WTC11 (cell line): ENCODE measurements at regions not wholly inside any gene's neighbourhood (a gene's known extent, or its start where the extent isn't known, plus 50 kb on each side); places are given as distances from the start of the nearest gene placed in this dataset.

ENCODE experiments used
- ATAC-seq: fragments of 200-7000 bp; cut with Tn5 transposase; 2 replicates; pipeline ENCODE4 v1.10.0; 2021; ENCODE audit warnings: mild to moderate bottlenecking, moderate library complexity
- CTCF ChIA-PET: fragments of 300-600 bp; sonication (Branson Sonifier 250); formaldehyde crosslinking; loops from one replicate; lab custom pipeline; 2021; ENCODE audit warnings: antibody characterized with exemption; lab: Charles Lee
- POLR2A ChIA-PET: fragments of 350-600 bp; sonication (Branson Sonifier 250); formaldehyde crosslinking; loops from one replicate; lab custom pipeline; 2021; ENCODE audit warnings: antibody characterized with exemption; lab: Charles Lee
- DNase-seq: peaks from one replicate; pipeline ENCODE4 v3.0.0; 2021; ENCODE audit warnings: low spot score
- H3K27ac Mint-ChIP-seq: 2 replicates; pipeline ENCODE4 v1.8.0; 2021; ENCODE audit warnings: mixed read lengths
- H3K27me3 Mint-ChIP-seq: 2 replicates; pipeline ENCODE4 v1.8.0; 2021; ENCODE audit warnings: low read depth, mild to moderate bottlenecking, moderate library complexity, mixed read lengths
- H3K36me3 Mint-ChIP-seq: 2 replicates; pipeline ENCODE4 v1.8.0; 2021; ENCODE audit warnings: mixed read lengths
- H3K4me1 Mint-ChIP-seq: 2 replicates; pipeline ENCODE4 v1.8.0; 2022; ENCODE audit warnings: mixed read lengths
- H3K4me3 Mint-ChIP-seq: 2 replicates; pipeline ENCODE4 v1.8.0; 2021; ENCODE audit warnings: mild to moderate bottlenecking, moderate library complexity, mixed read lengths
- H3K9me3 Mint-ChIP-seq: 2 replicates; pipeline ENCODE4 v1.8.0; 2021; ENCODE audit warnings: mixed read lengths
- ATF1 ChIP-seq: sonication (generic); formaldehyde crosslinking; IDR thresholded peaks from 2 replicates; pipeline ENCODE4 v1.8.1; 2023; ENCODE audit warnings: mild to moderate bottlenecking, moderate library complexity, missing genetic modification reagents
- CBFB ChIP-seq: sonication (generic); formaldehyde crosslinking; IDR thresholded peaks from 2 replicates; pipeline ENCODE4 v1.8.1; 2022; ENCODE audit warnings: mild to moderate bottlenecking, low read depth, missing genetic modification reagents
- CTCF ChIP-seq: fragments of 200-600 bp; IDR thresholded peaks from 2 replicates; pipeline ENCODE4 v1.8.0; 2022; ENCODE audit warnings: antibody characterized with exemption
- ERG ChIP-seq: fragments of 250-450 bp; sonication (Bioruptor Pico); IDR thresholded peaks from 2 replicates; pipeline ENCODE4 v1.8.0; 2021; ENCODE audit warnings: mild to moderate bottlenecking
- GABPB1 ChIP-seq: sonication (generic); formaldehyde crosslinking; IDR thresholded peaks from 2 replicates; pipeline ENCODE4 v1.8.1; 2023; ENCODE audit warnings: mild to moderate bottlenecking, missing genetic modification reagents
- HMGA2 ChIP-seq: fragments of 250-450 bp; sonication (Bioruptor Pico); IDR thresholded peaks from 2 replicates; pipeline ENCODE4 v1.4.0; 2021; ENCODE audit warnings: mild to moderate bottlenecking, moderate library complexity
- MAX ChIP-seq: sonication (generic); formaldehyde crosslinking; IDR thresholded peaks from 2 replicates; pipeline ENCODE4 v1.8.0; 2022; ENCODE audit warnings: mild to moderate bottlenecking, missing genetic modification reagents
- MLX ChIP-seq: sonication (generic); formaldehyde crosslinking; IDR thresholded peaks from 2 replicates; pipeline ENCODE4 v1.8.1; 2023; ENCODE audit warnings: mild to moderate bottlenecking, missing genetic modification reagents, moderate library complexity
- NFE2L1 ChIP-seq: sonication (generic); formaldehyde crosslinking; IDR thresholded peaks from 2 replicates; pipeline ENCODE4 v1.8.1; 2023; ENCODE audit warnings: missing genetic modification reagents
- NFYB ChIP-seq: sonication (generic); formaldehyde crosslinking; conservative IDR thresholded peaks from 2 replicates; pipeline ENCODE4 v1.8.0; 2022; ENCODE audit warnings: low read depth, missing genetic modification reagents
- PRRX2 ChIP-seq: fragments of 250-450 bp; sonication (Bioruptor Pico); IDR thresholded peaks from 2 replicates; pipeline ENCODE4 v1.8.0; 2021; ENCODE audit warnings: mild to moderate bottlenecking
- RELA ChIP-seq: sonication (generic); formaldehyde crosslinking; IDR thresholded peaks from 2 replicates; pipeline ENCODE4 v1.8.1; 2022; ENCODE audit warnings: missing genetic modification reagents, mild to moderate bottlenecking, borderline replicate concordance
- SOX15 ChIP-seq: fragments of 250-450 bp; sonication (Bioruptor Pico); IDR thresholded peaks from 2 replicates; pipeline ENCODE4 v1.9.0; 2021; ENCODE audit warnings: mild to moderate bottlenecking
- ZMAT4 ChIP-seq: fragments of 250-450 bp; sonication (Bioruptor Pico); IDR thresholded peaks from 2 replicates; pipeline ENCODE4 v1.9.0; 2021; ENCODE audit warnings: mild to moderate bottlenecking
- ZNF121 ChIP-seq: sonication (generic); formaldehyde crosslinking; IDR thresholded peaks from 2 replicates; pipeline ENCODE4 v1.8.0; 2023; ENCODE audit warnings: missing genetic modification reagents
- ZNF232 ChIP-seq: sonication (generic); formaldehyde crosslinking; IDR thresholded peaks from 2 replicates; pipeline ENCODE4 v1.8.0; 2022; ENCODE audit warnings: mild to moderate bottlenecking, missing genetic modification reagents
- ZNF416 ChIP-seq: fragments of 250-450 bp; sonication (Bioruptor Pico); IDR thresholded peaks from 2 replicates; pipeline ENCODE4 v1.9.0; 2021; ENCODE audit warnings: mild to moderate bottlenecking, inconsistent platforms
- TF ChIP-seq, protein P1 (sequence below): sonication (generic); formaldehyde crosslinking; IDR thresholded peaks from 2 replicates; pipeline ENCODE4 v1.8.1; 2023; ENCODE audit warnings: mild to moderate bottlenecking, missing genetic modification reagents, borderline replicate concordance
- TF ChIP-seq, protein P2 (sequence below): sonication (generic); formaldehyde crosslinking; IDR thresholded peaks from 2 replicates; pipeline ENCODE4 v1.8.0; 2022; ENCODE audit warnings: missing genetic modification reagents
- TF ChIP-seq, protein P3 (sequence below): sonication (generic); formaldehyde crosslinking; IDR thresholded peaks from 2 replicates; pipeline ENCODE4 v1.8.0; 2023; ENCODE audit warnings: missing genetic modification reagents

DNA sequence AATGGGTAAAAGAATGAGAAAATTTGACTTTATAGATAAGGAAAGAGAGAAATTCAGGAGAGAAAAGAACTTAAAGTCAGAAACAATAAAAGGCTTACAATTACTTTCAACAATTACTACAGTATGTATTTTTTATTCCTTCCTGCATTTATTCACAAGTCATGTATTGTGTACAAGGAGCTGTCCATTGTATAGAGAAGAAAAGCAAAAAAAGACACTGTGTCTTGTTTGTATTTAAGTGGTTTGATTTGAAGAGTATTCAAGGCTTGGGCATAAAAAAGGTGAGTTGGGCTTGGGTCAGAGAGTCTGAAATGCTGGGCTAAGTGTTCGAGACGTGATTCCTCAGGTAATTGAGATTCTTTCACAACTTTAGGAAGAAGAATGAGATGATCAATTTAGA lies 394.2 kb upstream of the ROBO2 start:
- DNase-seq (no peak), ATAC-seq (no peak)
- TF ChIP-seq SOX15 (CRISPR knock-in tag) (no peak), GABPB1 (CRISPR knock-in tag) (no peak), ZMAT4 (CRISPR knock-in tag) (no peak), ERG (no peak), ZNF416 (CRISPR knock-in tag) (no peak), NFE2L1 (CRISPR knock-in tag) (no peak), ATF1 (CRISPR knock-in tag) (no peak), PRRX2 (CRISPR knock-in tag) (no peak), MAX (CRISPR knock-in tag) (no peak), NFYB (CRISPR knock-in tag) (no peak), HMGA2 (CRISPR knock-in tag) (no peak), ZNF232 (no peak), CBFB (no peak)
- TF ChIP-seq, protein P1, sequence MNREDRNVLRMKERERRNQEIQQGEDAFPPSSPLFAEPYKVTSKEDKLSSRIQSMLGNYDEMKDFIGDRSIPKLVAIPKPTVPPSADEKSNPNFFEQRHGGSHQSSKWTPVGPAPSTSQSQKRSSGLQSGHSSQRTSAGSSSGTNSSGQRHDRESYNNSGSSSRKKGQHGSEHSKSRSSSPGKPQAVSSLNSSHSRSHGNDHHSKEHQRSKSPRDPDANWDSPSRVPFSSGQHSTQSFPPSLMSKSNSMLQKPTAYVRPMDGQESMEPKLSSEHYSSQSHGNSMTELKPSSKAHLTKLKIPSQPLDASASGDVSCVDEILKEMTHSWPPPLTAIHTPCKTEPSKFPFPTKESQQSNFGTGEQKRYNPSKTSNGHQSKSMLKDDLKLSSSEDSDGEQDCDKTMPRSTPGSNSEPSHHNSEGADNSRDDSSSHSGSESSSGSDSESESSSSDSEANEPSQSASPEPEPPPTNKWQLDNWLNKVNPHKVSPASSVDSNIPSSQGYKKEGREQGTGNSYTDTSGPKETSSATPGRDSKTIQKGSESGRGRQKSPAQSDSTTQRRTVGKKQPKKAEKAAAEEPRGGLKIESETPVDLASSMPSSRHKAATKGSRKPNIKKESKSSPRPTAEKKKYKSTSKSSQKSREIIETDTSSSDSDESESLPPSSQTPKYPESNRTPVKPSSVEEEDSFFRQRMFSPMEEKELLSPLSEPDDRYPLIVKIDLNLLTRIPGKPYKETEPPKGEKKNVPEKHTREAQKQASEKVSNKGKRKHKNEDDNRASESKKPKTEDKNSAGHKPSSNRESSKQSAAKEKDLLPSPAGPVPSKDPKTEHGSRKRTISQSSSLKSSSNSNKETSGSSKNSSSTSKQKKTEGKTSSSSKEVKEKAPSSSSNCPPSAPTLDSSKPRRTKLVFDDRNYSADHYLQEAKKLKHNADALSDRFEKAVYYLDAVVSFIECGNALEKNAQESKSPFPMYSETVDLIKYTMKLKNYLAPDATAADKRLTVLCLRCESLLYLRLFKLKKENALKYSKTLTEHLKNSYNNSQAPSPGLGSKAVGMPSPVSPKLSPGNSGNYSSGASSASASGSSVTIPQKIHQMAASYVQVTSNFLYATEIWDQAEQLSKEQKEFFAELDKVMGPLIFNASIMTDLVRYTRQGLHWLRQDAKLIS (CRISPR knock-in tag) = no peak
- TF ChIP-seq, protein P2, sequence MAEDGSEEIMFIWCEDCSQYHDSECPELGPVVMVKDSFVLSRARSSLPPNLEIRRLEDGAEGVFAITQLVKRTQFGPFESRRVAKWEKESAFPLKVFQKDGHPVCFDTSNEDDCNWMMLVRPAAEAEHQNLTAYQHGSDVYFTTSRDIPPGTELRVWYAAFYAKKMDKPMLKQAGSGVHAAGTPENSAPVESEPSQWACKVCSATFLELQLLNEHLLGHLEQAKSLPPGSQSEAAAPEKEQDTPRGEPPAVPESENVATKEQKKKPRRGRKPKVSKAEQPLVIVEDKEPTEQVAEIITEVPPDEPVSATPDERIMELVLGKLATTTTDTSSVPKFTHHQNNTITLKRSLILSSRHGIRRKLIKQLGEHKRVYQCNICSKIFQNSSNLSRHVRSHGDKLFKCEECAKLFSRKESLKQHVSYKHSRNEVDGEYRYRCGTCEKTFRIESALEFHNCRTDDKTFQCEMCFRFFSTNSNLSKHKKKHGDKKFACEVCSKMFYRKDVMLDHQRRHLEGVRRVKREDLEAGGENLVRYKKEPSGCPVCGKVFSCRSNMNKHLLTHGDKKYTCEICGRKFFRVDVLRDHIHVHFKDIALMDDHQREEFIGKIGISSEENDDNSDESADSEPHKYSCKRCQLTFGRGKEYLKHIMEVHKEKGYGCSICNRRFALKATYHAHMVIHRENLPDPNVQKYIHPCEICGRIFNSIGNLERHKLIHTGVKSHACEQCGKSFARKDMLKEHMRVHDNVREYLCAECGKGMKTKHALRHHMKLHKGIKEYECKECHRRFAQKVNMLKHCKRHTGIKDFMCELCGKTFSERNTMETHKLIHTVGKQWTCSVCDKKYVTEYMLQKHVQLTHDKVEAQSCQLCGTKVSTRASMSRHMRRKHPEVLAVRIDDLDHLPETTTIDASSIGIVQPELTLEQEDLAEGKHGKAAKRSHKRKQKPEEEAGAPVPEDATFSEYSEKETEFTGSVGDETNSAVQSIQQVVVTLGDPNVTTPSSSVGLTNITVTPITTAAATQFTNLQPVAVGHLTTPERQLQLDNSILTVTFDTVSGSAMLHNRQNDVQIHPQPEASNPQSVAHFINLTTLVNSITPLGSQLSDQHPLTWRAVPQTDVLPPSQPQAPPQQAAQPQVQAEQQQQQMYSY (CRISPR knock-in tag) = no peak
- H3K27ac Mint-ChIP-seq = no peak overlapping the region; the same call in 1 of the 2 replicates
- no peaks in the 10 kb centered on the region for H3K27me3 Mint-ChIP-seq
- CTCF ChIA-PET = no interaction called here
- POLR2A ChIA-PET = no interaction called here
- no peaks in the 10 kb centered on the region for H3K36me3 Mint-ChIP-seq
- H3K9me3 Mint-ChIP-seq = no peaks in the 10 kb centered on the region
- peaks cover 11% of the 10 kb centered on the region for H3K4me1 Mint-ChIP-seq
- H3K4me3 Mint-ChIP-seq = no peak overlapping the region

DNA sequence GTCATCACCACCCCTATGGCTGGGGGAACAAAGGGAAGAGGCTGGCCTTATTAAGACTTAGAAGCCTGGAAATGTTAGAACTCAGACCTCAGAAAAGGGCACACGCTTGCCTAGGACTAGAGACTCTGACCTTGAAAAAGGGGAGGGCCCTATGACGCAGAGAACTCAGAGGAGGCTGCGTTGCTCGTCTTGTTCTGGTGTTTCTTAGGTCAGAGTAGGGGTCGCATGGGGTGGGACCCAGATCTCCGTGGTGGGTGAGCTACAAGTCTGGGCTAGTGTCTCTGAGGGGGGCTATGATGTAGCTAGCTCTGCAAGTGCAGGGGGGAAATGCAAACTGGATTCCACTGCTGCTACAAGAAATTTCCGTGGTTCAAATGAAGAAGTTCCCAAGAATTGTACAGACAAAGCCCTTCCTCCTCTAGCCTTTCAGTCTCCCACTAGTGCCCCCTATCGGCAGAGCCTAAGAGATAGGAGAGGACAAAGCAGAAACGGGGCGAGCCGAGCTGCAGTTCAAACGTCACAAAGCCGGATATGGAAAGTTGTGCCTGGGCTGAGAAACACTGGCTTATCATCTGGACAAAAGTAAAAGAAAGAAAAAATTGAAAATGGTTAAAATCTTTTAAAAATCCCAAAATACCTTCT lies 392.9 kb upstream of the ROBO2 start:
- DNase-seq = peak; percentile 79
- CTCF ChIA-PET = interaction anchor here (0.5 to 1.4 kb wide), 24 partner anchors 9 to 975 kb away, joined by 3 to 12 read pairs (median 3); no protein-coding TSS in a partner anchor
- H3K27ac Mint-ChIP-seq = no peak overlapping the region
- H3K4me1 Mint-ChIP-seq = peaks cover 18% of the 10 kb centered on the region
- H3K36me3 Mint-ChIP-seq = no peaks in the 10 kb centered on the region
- H3K4me3 Mint-ChIP-seq = no peak overlapping the region
- POLR2A ChIA-PET = no interaction called here
- TF ChIP-seq CTCF (peak; percentile 63), ZNF121 (CRISPR knock-in tag) (no peak), MLX (CRISPR knock-in tag) (no peak), RELA (no peak), NFYB (CRISPR knock-in tag) (no peak), ZNF416 (CRISPR knock-in tag) (no peak)
- TF ChIP-seq, protein P3, sequence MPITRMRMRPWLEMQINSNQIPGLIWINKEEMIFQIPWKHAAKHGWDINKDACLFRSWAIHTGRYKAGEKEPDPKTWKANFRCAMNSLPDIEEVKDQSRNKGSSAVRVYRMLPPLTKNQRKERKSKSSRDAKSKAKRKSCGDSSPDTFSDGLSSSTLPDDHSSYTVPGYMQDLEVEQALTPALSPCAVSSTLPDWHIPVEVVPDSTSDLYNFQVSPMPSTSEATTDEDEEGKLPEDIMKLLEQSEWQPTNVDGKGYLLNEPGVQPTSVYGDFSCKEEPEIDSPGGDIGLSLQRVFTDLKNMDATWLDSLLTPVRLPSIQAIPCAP = no peak
- H3K9me3 Mint-ChIP-seq = no peaks in the 10 kb centered on the region
- H3K27me3 Mint-ChIP-seq = no peaks in the 10 kb centered on the region
- ATAC-seq = peak; percentile 92
